HG03575 (cell line): ENCODE measurements at regions not wholly inside any gene's neighbourhood (a gene's known extent, or its start where the extent isn't known, plus 50 kb on each side); places are given as distances from the start of the nearest gene placed in this dataset.

Source experiments
- ATAC-seq: cut with Tn5 transposase; IDR thresholded peaks from one replicate; pipeline ENCODE4 v1.9.1; 2021; ENCODE audit not compliant: unreplicated experiment, insufficient number of reproducible peaks, low FRiP score; ENCODE audit errors: extremely low read depth

GRCh38 chr13:70634893-70635292, 526.6 kb upstream of the KLHL1 start:
- ATAC-seq: no peak

- ATAC-seq: no peak
These were observed 522.0 kb upstream of the KLHL1 start for GRCh38 chr13:70630247-70630646.

GRCh38 chr13:70623239-70623638, 515.0 kb upstream of the KLHL1 start:
- no peak for ATAC-seq

- ATAC-seq: no peak
These were observed 514.5 kb upstream of the KLHL1 start for GRCh38 chr13:70622796-70623195.

- no peak for ATAC-seq
These were observed 511.7 kb upstream of the KLHL1 start for GRCh38 chr13:70619936-70620335.

- ATAC-seq: no peak
These were observed 508.6 kb upstream of the KLHL1 start for GRCh38 chr13:70616847-70617246.

- no peak for ATAC-seq
These were observed 505.0 kb upstream of the KLHL1 start for GRCh38 chr13:70613295-70613694.

GRCh38 chr13:70612881-70613280, 504.6 kb upstream of the KLHL1 start:
- no peak for ATAC-seq

- no peak for ATAC-seq
These were observed 496.2 kb upstream of the KLHL1 start for GRCh38 chr13:70604448-70604847.

- ATAC-seq: no peak
These were observed 485.5 kb upstream of the KLHL1 start for GRCh38 chr13:70593716-70594115.

GRCh38 chr13:70585109-70585508, 476.9 kb upstream of the KLHL1 start:
- ATAC-seq: no peak

GRCh38 chr13:70580825-70581224, 472.6 kb upstream of the KLHL1 start:
- ATAC-seq: no peak

GRCh38 chr13:70579941-70580340, 471.7 kb upstream of the KLHL1 start:
- ATAC-seq: no peak

GRCh38 chr13:70571221-70571620, 463.0 kb upstream of the KLHL1 start:
- ATAC-seq: no peak

GRCh38 chr13:70568571-70568970, 460.3 kb upstream of the KLHL1 start:
- ATAC-seq: no peak

GRCh38 chr13:70544706-70545105, 436.5 kb upstream of the KLHL1 start:
- ATAC-seq: no peak

- no peak for ATAC-seq
These were observed 433.2 kb upstream of the KLHL1 start for GRCh38 chr13:70541451-70541850.

GRCh38 chr13:70534466-70534865, 426.2 kb upstream of the KLHL1 start:
- ATAC-seq: no peak

- ATAC-seq: no peak
These were observed 421.4 kb upstream of the KLHL1 start for GRCh38 chr13:70529652-70530051.

- no peak for ATAC-seq
These were observed 419.3 kb upstream of the KLHL1 start for GRCh38 chr13:70527599-70527998.

GRCh38 chr13:70523622-70524021, 415.4 kb upstream of the KLHL1 start:
- no peak for ATAC-seq
